ENCODE measurements at regions not wholly inside any gene's neighbourhood (a gene's known extent, or its start where the extent isn't known, plus 50 kb on each side); places are given as distances from the start of the nearest gene placed in this dataset.
A peak's percentile ranks its signal among the peaks of the same experiment; 100 is the strongest.
"Not testable (repeated sequence)": the region's sequence is repeated elsewhere in the genome, so short reads cannot be mapped to it uniquely, and the experiment has no call there.

GRCh38 chr9:7739595-7739994, 60.0 kb downstream of the DMAC1 start:
- DNase-seq = no peak

GRCh38 chr9:7735311-7735710, 64.3 kb downstream of the DMAC1 start:
- no peak for DNase-seq

GRCh38 chr9:7730164-7730445, 69.5 kb downstream of the DMAC1 start:
- DNase-seq = no peak

GRCh38 chr9:7729371-7730163, 70.0 kb downstream of the DMAC1 start:
- no peak for DNase-seq

GRCh38 chr9:7721291-7721690, 78.3 kb downstream of the DMAC1 start:
- no peak for DNase-seq

GRCh38 chr9:7713088-7713487, 86.5 kb downstream of the DMAC1 start:
- DNase-seq = not testable (repeated sequence)

GRCh38 chr9:7710686-7711085, 88.9 kb downstream of the DMAC1 start:
- DNase-seq = no peak

- DNase-seq = no peak
Measured at GRCh38 chr9:7707934-7708333, 91.6 kb downstream of the DMAC1 start.

GRCh38 chr9:7704543-7704942, 95.0 kb downstream of the DMAC1 start:
- no peak for DNase-seq

GRCh38 chr9:7691909-7692308, 107.7 kb downstream of the DMAC1 start:
- no peak for DNase-seq

- DNase-seq = no peak
Measured at GRCh38 chr9:7690014-7690413, 109.6 kb downstream of the DMAC1 start.

GRCh38 chr9:7688626-7689025, 111.0 kb downstream of the DMAC1 start:
- no peak for DNase-seq

GRCh38 chr9:7676609-7677156, 122.9 kb downstream of the DMAC1 start:
- no peak for DNase-seq

GRCh38 chr9:7671847-7672246, 127.7 kb downstream of the DMAC1 start:
- DNase-seq = no peak

GRCh38 chr9:7668541-7668940, 131.0 kb downstream of the DMAC1 start:
- DNase-seq = no peak

GRCh38 chr9:7665874-7666273, 133.7 kb downstream of the DMAC1 start:
- DNase-seq = no peak

GRCh38 chr9:7659766-7660165, 139.8 kb downstream of the DMAC1 start:
- DNase-seq = no peak

GRCh38 chr9:7656636-7657035, 142.9 kb downstream of the DMAC1 start:
- DNase-seq = no peak

GRCh38 chr9:7653262-7653661, 146.3 kb downstream of the DMAC1 start:
- no peak for DNase-seq

- no peak for DNase-seq
Measured at GRCh38 chr9:7640231-7640630, 159.3 kb downstream of the DMAC1 start.

- DNase-seq = no peak
Measured at GRCh38 chr9:7639471-7639870, 160.1 kb downstream of the DMAC1 start.

- DNase-seq = no peak
Measured at GRCh38 chr9:7636838-7637467, 162.6 kb downstream of the DMAC1 start.

GRCh38 chr9:7636309-7636708, 163.3 kb downstream of the DMAC1 start:
- no peak for DNase-seq

- peak; percentile 5 for DNase-seq
Measured at GRCh38 chr9:7626571-7627029, 173.0 kb downstream of the DMAC1 start.
